GM21717 (cell line): ENCODE measurements at regions not wholly inside any gene's neighbourhood (a gene's known extent, or its start where the extent isn't known, plus 50 kb on each side); places are given as distances from the start of the nearest gene placed in this dataset.

ENCODE experiments used
- ATAC-seq: cut with Tn5 transposase; IDR thresholded peaks from one replicate; pipeline ENCODE4 v1.9.1; 2021; ENCODE audit warnings: mild to moderate bottlenecking, moderate library complexity; ENCODE audit not compliant: unreplicated experiment

DNA sequence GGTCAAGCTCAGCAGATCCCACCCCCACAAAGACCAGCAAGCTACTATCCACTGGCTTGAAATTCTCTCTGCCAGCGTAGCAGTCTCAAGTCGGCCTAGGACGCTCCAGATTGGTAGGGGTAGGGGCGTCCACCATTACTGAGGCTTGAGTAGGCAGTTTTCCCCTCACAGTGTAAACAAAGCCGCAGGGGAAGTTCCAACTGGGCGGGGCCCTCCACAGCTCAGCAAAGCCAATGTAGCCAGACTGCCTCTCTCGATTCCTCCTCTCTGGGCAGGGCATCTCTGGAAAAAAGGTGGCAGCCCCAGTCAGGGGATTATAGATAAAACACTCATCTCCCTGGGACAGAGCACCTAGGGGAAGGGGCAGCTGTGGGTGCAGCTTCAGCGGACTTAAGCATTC lies 1064.9 kb upstream of the TENM4 start:
- no peak for ATAC-seq

DNA sequence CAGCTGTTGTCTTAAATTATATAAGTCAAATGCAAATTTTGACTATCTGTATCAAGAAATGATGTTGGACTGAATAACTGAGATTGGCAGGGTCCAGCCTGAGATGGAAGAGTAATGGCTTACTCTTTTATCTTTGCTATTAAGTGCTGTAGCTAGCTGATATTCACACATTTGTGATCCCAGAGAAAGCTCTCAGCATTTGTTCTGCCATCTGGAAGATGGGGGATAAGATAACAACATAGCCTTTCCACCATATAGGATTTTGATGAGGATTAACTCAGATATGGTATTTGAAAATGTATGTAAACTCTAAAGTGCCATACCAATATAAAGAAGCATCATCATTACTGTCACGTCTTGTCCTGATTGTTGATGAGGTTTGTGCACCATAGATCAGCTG lies 1063.2 kb upstream of the TENM4 start:
- no peak for ATAC-seq

DNA sequence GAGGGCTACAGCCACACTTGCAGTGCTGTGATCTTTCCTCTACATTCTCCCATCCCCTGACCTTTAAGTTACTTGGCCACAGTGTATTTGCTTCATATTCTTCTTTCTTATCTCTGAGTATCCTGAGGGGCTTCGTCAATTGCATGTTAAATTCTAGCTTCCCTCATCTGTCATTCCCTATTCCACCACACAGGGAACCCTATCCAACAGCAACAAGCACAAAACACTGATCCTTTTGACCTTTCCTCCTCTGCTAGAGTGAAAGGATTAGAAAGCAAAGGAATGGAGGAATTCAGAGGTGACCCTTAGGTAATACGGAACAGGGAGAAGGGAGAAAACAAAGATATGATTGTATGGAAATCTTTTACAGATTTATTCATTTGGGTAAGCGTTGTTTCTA lies 1061.7 kb upstream of the TENM4 start:
- ATAC-seq, result no peak

DNA sequence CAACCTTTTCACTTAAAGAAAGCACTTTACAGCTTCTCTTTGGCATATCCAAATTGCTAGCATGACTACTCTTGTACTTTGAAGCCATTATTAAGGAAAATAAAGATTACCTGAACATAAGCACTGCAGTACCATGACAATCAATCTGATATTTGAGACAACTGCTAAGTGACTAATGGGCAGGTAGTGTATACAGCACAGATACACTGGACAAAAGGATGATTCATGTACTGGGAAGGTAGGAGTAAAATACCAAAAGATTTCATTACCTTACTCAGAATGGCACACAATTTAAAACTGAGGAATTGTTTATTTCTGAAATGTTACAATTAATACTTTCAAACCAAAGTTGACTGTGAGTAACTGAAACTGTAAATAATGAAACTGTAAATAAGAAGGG lies 1054.3 kb upstream of the TENM4 start:
- ATAC-seq, result no peak

DNA sequence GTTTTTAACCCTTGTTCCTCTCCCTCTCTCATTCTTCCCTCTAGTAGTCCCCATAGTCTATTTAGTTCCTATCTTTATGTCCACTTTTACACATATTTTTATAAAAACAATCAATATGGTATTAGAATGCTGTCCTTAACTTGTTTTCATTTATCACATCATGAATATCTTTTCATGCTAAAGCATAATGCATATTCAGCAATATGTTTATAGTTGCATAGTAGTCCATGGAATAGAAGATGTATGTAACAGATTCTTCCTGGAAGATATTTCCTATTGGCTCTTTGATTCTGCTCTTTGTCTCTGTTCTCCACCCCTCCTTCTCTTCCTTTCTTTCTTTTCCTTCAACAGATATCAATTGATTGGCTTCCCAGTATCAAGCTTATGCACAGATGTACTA lies 1047.1 kb upstream of the TENM4 start:
- no peak for ATAC-seq

DNA sequence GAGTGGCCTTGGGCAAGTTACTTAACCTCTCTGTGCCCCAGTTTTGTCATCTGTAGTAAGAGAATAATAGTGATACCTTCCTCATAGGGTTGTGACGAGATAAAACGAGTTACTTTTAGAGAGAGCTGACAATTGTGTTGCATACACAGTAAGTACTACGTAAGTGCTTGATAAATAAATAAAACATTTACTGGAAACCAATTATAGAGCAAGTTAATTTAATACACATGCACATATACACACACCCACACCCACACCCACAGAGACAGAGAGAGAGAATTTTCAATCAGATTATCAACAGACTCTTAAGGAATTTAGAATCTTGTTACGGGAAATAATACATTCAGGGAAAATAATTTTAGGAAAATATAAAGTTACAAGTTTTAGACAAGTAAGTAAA lies 1045.8 kb upstream of the TENM4 start:
- no peak for ATAC-seq

DNA sequence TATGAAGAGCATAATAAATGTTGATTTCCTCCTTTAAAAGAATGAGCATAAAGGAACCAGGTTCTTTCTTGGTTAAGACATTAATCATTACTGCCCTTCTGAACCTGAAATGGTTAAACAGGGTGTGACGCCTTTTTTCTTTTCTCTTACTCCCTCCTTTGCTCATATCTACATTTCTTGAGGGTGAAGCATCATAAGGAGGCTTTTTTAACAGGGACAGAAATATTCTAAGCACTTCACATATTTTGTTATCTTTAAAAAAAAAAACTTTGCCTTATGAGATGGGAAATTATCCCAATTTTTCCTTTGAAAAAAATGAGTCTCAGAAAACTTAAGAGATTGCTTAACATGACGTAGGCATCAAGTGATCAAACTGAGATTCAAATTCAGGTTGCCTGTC lies 1036.3 kb upstream of the TENM4 start:
- ATAC-seq, result no peak

DNA sequence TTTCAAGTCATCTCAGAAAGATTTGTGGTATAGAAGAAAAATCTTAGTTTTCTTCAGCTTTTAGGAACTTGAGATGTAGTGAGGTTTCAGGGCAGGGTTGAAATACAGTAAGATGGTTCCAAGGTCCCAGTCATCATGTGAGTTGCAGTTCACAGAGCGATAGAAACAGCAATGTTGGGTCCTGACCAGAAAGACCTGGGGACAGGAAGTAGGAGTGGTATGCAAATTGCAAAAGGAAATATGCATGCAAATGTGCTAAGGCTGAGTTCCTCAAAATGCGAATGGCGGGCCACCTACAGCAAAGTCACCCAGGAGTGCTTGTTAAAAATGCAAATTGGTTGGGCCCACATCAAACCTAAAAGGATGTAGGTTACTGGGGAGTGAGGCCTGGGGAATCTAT lies 1032.7 kb upstream of the TENM4 start:
- peak; percentile 94 for ATAC-seq

DNA sequence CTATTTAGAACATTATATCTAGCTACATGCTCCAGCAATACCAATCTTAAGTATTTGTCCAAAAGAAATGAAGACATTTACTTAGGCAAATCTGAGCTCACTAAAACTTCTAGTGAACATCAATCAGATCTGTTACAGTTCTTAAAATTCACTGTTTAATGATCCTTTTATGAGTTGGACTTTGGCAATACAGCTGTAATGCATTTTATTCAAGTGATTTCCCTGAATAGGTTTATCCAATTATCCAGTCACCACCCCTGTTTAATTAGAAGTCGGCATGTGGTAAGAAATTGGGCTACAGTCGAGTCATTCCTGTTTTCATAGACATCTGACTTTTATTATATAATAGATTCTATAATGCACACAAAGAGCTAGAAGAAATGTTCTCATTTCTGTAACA lies 1029.0 kb upstream of the TENM4 start:
- ATAC-seq, result no peak

DNA sequence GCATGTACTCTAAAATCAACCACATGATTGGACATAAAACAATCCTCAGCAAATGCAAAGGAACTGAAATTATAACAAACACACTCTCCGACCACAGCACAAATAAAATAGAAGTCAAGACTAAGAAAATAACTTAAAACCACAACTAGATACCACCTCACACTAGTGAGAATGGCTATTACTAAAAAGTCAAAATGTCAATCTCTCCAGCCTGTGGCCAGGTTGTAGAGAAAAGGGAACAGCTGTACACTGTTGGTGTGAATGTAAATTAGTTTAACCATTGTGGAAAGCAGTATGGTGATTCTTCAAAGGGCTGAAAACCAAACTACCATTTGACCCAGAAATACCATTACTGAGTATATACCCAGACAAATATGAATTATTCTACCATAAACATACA lies 1025.7 kb upstream of the TENM4 start:
- no peak for ATAC-seq

DNA sequence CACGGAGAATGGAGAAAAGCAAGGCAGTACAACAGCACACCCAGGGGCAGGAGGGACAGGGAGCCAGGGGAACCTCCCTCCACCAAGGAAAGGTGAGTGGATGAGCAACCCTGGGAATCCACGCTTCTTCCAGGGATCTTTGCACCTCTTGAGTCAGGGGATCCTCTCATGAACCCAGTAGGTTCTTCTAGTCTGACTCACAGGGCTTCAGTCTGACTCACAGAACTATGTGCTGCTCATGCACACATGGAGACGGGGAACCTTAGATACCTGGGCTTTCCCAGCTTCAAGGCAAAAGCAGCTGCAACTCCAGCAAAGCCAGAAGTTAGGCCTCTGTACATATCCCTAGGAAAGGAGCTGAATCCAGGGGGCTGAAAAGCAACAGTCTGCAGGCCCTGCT lies 1021.4 kb upstream of the TENM4 start:
- ATAC-seq, result no peak

DNA sequence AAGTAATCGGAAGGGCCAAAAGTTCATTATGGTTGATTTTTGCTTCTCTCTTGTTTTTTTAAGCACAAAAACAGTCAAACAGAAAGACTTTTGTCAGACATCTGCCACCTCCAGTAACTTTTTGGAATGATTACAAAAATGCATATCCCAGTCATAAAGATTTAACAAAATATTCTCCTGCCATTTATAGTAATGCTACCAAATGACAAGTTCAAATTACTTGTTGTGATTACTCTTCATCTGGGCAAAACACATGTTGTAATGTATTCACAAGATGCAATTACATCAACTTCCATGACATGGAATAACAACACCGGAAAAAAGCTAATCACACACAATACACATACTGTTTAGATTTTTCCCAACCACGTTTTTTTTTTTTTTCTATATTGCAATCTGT lies 1017.5 kb upstream of the TENM4 start:
- ATAC-seq, result no peak

DNA sequence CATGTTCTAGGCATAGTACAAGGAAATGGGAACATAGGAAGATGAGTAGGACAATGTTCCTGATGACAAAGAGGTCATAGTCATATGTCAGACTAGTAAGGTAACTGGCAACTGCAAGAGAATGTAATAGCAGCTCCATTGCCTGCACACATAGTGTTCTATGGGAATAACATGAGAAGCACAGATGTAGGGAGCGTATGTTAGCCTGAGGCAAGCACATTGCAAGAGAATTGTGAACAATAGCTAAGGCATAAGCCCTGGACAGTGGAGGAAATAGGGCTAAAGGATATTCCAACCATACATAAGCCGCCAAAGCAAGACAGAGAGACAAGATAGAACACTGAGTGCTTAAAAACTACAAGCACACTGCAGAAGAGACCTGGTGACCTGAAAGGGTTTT lies 1017.0 kb upstream of the TENM4 start:
- ATAC-seq, result no peak

DNA sequence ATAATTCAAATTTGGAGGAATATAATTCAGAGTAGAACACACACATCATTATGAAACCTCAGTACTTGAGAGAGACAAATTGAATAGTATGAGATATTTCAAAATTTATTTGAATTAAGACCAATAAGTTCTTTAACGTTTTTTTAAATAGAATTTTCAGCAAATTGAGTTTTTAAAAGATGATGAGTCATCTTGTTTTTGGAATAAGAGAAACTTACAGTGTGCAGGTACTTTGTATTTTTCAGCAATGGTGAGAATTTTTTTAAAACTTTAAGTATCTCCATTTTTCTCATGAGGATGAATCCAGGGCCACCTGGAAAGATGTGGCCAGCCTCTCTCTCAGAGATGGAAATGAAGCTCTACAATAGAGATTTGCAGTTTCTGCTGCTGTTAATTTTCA lies 1015.0 kb upstream of the TENM4 start:
- no peak for ATAC-seq

DNA sequence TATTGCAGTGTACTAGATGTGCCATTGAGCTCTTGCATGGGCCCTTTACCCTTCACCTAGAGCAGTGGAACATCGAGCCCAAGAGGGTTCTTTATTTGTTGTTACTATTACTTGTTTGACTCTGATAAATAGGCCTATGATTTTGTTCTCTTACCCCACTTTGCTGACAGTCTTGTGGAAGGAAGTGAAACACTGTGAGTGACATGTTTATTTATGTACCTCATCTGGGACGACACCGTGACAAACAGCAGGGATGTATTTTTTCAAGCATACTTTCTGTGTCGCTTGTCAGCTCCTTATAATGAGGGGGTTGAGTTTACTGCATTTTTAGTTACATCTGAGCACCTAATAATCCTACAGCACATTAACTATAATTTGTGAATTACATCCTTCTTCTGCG lies 1010.3 kb upstream of the TENM4 start:
- ATAC-seq, result no peak

DNA sequence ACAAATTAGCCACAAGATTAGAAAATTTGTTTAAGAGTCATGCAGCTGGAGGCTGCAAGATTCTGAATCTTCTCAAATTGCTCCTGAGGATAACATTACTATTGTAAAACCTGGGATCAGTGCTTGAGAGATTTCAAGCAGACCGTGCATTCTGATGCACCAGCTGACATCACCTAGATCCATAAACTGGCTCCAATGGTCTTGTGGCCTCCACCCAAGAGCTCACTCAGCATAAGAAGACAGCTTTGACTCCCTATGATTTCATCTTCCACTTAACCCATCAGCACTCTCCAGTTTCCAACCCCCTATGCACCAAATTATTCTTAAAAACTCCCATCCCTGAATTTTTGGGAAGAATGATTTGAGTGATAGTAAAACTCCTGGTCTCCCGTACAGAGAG lies 1007.9 kb upstream of the TENM4 start:
- no peak for ATAC-seq

DNA sequence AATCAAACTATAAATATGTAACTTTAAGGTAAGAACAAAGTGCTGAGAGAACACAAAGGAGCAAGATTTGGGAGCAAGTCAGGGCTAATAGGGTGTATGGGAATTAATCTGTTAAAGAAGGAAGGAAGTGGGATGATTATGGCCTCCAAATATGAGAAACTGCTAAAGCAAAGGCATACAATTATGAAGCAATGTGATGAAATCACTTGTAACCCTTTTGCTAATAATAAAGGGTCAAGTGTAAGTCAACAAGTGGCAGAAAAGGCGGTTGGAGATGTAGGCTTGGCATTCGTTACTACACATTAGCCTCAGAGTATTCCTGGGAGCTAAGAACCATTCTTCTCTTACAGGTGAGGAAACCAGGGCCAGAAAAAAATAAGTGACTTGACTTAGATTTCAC lies 1002.3 kb upstream of the TENM4 start:
- no peak for ATAC-seq

DNA sequence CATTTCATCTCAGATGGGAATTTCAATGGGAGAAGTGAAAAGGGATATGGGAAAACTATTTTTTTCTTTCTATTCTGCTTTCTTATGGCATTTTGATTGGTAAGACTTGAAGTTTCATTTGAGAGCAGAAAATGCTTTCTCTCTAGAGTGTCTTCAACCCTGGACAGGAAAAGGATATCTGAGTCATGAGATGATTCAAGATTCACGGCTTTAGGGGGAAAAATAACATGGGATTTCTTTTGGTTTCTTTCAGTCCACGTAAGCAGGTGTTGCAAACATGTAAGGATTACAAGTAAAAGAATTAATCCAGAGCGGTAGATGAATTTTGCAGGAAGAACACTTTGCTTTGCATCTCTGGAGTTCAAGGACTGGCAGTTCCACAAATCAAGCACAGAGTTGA lies 1001.0 kb upstream of the TENM4 start:
- no peak for ATAC-seq

DNA sequence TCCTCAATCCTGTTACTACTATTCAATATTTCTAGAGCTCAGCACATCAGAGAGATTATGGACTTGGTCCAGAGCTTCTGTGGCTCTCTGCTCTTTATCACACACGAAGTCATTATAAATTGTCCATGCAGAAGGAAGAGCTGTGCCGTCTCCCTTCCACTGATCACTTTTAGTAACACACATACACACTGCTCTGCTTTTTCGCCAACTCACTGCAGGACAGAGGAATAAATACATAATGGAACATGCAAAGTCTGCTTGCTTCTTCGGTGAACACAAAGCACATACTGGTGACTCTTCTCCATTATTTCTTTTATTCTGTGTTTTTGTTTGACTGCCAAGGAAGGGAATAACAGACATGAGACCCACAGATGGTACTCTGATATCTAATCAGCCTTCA lies 1000.0 kb upstream of the TENM4 start:
- ATAC-seq, result no peak

DNA sequence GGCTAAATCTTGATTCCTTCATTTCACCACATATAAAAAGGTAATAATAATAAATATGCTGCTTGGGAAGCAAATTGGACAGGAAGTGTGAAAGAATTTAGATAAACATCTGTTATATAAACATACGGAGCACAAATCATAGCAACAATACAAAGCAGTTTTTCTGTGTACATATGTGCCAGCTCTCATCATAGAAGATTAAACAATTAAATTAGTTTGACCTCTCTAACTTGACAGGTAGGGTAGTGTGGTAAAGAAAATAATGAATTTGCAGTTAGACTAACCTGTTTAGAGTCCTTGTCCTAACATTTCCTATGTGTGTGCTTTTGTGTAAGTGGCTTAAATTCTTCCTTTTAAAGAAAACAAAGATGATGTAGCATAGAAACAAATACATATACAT lies 995.7 kb upstream of the TENM4 start:
- no peak for ATAC-seq

DNA sequence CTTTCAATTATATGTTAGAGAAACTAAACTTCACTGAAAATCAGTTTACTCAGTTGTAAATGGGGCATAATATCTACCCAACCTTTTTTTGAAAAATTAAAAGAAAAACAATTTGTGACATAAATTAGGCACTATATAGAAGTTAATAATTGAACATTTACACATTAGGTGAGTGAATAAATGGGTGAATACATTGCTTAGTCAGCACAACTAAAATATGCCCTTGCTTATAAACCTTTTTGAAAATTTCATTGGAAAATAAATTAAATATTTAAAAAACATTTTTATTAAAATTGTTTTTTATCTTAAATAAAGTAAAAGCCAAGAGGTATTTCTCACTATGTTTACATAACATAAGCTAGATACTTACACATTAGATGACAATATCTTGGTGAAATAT lies 994.5 kb upstream of the TENM4 start:
- ATAC-seq, result no peak

DNA sequence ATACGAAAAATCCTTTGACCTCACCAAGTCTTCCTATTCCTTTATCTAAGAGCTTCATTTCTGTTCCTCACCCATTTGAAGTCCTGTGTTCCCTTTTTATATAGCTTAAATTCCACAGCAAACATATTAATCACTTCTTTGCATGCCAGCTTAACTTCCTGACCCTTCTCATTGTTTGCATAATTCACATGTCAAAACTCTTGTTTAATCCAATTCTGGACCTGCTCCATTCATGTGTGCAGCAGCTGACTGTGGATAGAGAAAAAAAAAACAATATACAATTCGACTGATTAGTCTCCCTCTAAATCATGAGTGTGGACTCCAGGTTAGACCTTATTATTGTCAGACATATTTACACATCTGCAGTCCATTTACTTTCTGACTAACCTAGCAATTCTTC lies 991.2 kb upstream of the TENM4 start:
- no peak for ATAC-seq

DNA sequence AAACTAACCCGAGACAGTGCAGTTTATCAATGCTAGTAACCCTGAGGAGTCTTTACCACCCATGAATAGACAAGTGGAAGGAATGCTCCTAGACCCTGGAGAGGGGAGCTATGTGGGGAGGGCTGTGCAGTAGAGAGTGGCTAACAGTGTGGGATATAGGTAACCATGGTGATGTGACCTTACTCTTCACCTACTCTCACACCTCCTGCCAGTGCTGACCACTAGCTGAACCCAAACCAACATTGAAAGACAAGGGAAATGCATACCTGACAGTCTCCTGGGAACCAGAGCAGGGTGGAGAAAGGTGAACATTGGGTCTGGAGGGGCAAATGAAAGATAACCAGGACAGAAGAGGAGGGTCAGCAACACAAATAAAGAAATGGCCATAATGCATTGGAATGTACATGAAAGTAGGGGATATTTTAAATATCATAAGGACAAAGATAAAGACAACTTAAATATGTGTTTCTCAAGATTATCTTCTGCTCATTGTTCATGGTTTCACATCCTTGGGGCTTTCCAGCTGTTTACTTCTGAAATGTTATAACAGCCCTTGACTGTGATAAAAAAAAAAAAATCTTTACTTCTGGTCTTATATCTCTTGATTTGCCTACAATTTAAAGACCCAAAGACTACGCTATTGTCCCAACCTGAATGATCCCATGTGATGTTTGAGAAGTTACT lies 983.3 kb upstream of the TENM4 start:
- no peak for ATAC-seq

DNA sequence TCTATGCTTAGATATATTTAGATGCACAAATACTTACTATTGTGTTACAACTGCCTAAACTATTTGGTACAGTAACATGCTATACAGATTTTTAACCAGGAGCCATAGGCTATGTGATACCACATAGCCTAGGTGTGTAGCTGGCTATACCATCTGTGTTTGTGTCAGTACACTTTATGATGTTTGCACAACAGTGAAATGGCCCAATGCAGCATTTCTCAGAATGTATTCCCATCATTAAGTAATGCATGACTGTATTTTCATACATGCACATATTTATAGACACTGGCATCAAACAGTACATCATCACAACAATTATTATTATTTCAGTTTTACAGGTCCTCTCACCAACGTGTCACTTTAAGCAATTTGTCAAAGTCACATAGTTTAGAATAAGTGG lies 979.5 kb upstream of the TENM4 start:
- no peak for ATAC-seq
